ENCODE measurements at regions not wholly inside any gene's neighbourhood (a gene's known extent, or its start where the extent isn't known, plus 50 kb on each side); places are given as distances from the start of the nearest gene placed in this dataset.
A peak's percentile ranks its signal among the peaks of the same experiment; 100 is the strongest.

- CTCF ChIA-PET, result no interaction called here
- no peak for ATAC-seq (ENCODE audit: poor library complexity)
- H3K27ac Mint-ChIP-seq, result no peak overlapping the region
These were observed 404.2 kb downstream of the KLF12 start for GRCh38 chr13:73730014-73730413.

GRCh38 chr13:73729046-73729445 is 405.2 kb downstream of the KLF12 start:
- peaks cover 64% of the 10 kb centered on the region for H3K36me3 Mint-ChIP-seq (ENCODE audit: low read depth)
- Histone ChIP-seq H3K27ac (ENCODE audit: low read depth in 1 of 2, low read length in 2 of 2) (peak overlapping the region in 1 of 2 donors; percentile 14), H3K27me3 (ENCODE audit: control insufficient read depth in 1 of 2, insufficient read depth in 2 of 2, low read length in 2 of 2) (no peaks in the 10 kb centered on the region), H3K4me3 (ENCODE audit: low read length) (no peak overlapping the region), H3K36me3 (ENCODE audit: insufficient read depth, low read length) (peaks cover 14% of the 10 kb centered on the region), H3K4me1 (ENCODE audit: insufficient read depth, low read length) (no peaks in the 10 kb centered on the region), H3K9me3 (ENCODE audit: control insufficient read depth in 1 of 2, insufficient read depth in 1 of 2, low read length in 2 of 2) (no peaks in the 10 kb centered on the region)
- H3K4me1 Mint-ChIP-seq (ENCODE audit: low read depth), result peaks cover 42% of the 10 kb centered on the region
- ChIA-PET CTCF (interaction anchor here (0.6 kb wide), 1 partner anchor 823 kb away, joined by 4 read pairs; no protein-coding TSS in a partner anchor), POLR2A (interaction anchor here (1.2 kb wide), 1 partner anchor 11 kb away, joined by 3 read pairs; no protein-coding TSS in a partner anchor)
- peak overlapping the region; percentile 21 for H3K27ac Mint-ChIP-seq
- DNase-seq, result no peak
- no peaks in the 10 kb centered on the region for H3K9me3 Mint-ChIP-seq
- TF ChIP-seq CTCF (IDR thresholded peaks at IDR 0.05), result no peak
- no peaks in the 10 kb centered on the region for H3K27me3 Mint-ChIP-seq
- ATAC-seq (ENCODE audit: poor library complexity), result no peak
- H3K4me3 Mint-ChIP-seq, result no peak overlapping the region
- intact Hi-C loops (cut with DNase I, micrococcal nuclease), result loop anchor here in 1 of 2 experiments (10.0 kb wide), 1 partner anchor 1816 kb away; the partner anchor contains the start of gene UCHL3

More at GRCh38 chr13:73730014-73730413, 404.2 kb downstream of the KLF12 start:
- H3K27ac ChIP-seq (ENCODE audit: low read depth in 1 of 2, low read length in 2 of 2), result no peak overlapping the region
- intact Hi-C loops (cut with DNase I, micrococcal nuclease), result no loop called here
- no peak for DNase-seq
- TF ChIP-seq CTCF (IDR thresholded peaks at IDR 0.05), result no peak
- H3K36me3 ChIP-seq (ENCODE audit: insufficient read depth, low read length), result peaks cover 19% of the 10 kb centered on the region
- H3K9me3 Mint-ChIP-seq, result no peaks in the 10 kb centered on the region
- no peak overlapping the region for H3K4me3 Mint-ChIP-seq
- POLR2A ChIA-PET, result interaction anchor here (0.8 to 1.2 kb wide), 2 partner anchors 10 to 12 kb away, joined by 3 read pairs; no protein-coding TSS in a partner anchor
- no peaks in the 10 kb centered on the region for H3K4me1 ChIP-seq (ENCODE audit: insufficient read depth, low read length)
- peaks cover 39% of the 10 kb centered on the region for H3K4me1 Mint-ChIP-seq (ENCODE audit: low read depth)
- no peaks in the 10 kb centered on the region for H3K27me3 Mint-ChIP-seq
- no peaks in the 10 kb centered on the region for H3K27me3 ChIP-seq (ENCODE audit: control insufficient read depth in 1 of 2, insufficient read depth in 2 of 2, low read length in 2 of 2)
- H3K36me3 Mint-ChIP-seq (ENCODE audit: low read depth), result peaks cover 62% of the 10 kb centered on the region
- H3K9me3 ChIP-seq (ENCODE audit: control insufficient read depth in 1 of 2, insufficient read depth in 1 of 2, low read length in 2 of 2), result no peaks in the 10 kb centered on the region
- H3K4me3 ChIP-seq (ENCODE audit: low read length), result no peak overlapping the region

GRCh38 chr13:73722120-73722519 is 412.1 kb downstream of the KLF12 start:
- ATAC-seq (ENCODE audit: poor library complexity), result peak; percentile 71
- H3K36me3 ChIP-seq (ENCODE audit: insufficient read depth, low read length), result peaks cover 4% of the 10 kb centered on the region
- H3K4me1 ChIP-seq (ENCODE audit: insufficient read depth, low read length), result peaks cover 15% of the 10 kb centered on the region
- H3K27ac Mint-ChIP-seq, result peak overlapping the region; percentile 51
- H3K4me3 Mint-ChIP-seq, result no peak overlapping the region
- peak; percentile 14 for TF ChIP-seq CTCF (IDR thresholded peaks at IDR 0.05)
- ChIA-PET CTCF (interaction anchor here (1.0 to 1.4 kb wide), 4 partner anchors 11 to 557 kb away, joined by 3 to 4 read pairs (median 4); no protein-coding TSS in a partner anchor), POLR2A (no interaction called here)
- no peaks in the 10 kb centered on the region for H3K27me3 ChIP-seq (ENCODE audit: control insufficient read depth in 1 of 2, insufficient read depth in 2 of 2, low read length in 2 of 2)
- H3K36me3 Mint-ChIP-seq (ENCODE audit: low read depth), result peaks cover 29% of the 10 kb centered on the region
- peaks cover 62% of the 10 kb centered on the region for H3K4me1 Mint-ChIP-seq (ENCODE audit: low read depth)
- H3K9me3 Mint-ChIP-seq, result no peaks in the 10 kb centered on the region
- intact Hi-C loops (cut with DNase I, micrococcal nuclease), result loop anchor here in 1 of 2 experiments (5.0 to 10.0 kb wide), 2 partner anchors 45 to 1823 kb away; partner anchors contain the start of gene UCHL3
- no peaks in the 10 kb centered on the region for H3K9me3 ChIP-seq (ENCODE audit: control insufficient read depth in 1 of 2, insufficient read depth in 1 of 2, low read length in 2 of 2)
- peak in 3 of 14 experiments; percentile 35 to 52 (median 46) for DNase-seq
- H3K4me3 ChIP-seq (ENCODE audit: low read length), result no peak overlapping the region
- peak overlapping the region in 1 of 2 donors; percentile 10 for H3K27ac ChIP-seq (ENCODE audit: low read depth in 1 of 2, low read length in 2 of 2)
- no peaks in the 10 kb centered on the region for H3K27me3 Mint-ChIP-seq
